ENCODE measurements at regions not wholly inside any gene's neighbourhood (a gene's known extent, or its start where the extent isn't known, plus 50 kb on each side); places are given as distances from the start of the nearest gene placed in this dataset.
"Not testable (repeated sequence)": the region's sequence is repeated elsewhere in the genome, so short reads cannot be mapped to it uniquely, and the experiment has no call there.

DNA sequence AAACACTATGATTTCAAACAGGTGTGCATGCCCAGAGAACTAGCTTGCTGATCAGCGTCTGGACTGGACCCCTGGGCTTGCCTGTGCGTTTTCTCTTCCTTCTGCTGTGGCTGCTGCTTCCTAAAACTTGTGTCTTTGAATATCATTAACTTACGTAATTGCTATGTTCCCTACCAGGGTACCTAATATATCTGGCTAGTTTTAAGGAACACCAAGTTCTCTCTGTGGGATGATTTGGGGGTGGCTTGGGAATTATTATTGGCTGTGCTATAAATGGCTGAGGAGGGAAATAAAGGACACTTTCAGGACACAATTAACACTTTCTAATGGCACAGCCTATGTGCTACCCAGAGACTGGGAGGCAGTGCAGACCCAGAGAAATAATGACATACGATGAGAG lies 606.0 kb upstream of the RBFOX1 start:
- in situ Hi-C loops (cut with MboI; ENCODE audit: low sequenced_read_pairs, unreplicated experiment) = no loop called here
- TF ChIP-seq, protein P1, sequence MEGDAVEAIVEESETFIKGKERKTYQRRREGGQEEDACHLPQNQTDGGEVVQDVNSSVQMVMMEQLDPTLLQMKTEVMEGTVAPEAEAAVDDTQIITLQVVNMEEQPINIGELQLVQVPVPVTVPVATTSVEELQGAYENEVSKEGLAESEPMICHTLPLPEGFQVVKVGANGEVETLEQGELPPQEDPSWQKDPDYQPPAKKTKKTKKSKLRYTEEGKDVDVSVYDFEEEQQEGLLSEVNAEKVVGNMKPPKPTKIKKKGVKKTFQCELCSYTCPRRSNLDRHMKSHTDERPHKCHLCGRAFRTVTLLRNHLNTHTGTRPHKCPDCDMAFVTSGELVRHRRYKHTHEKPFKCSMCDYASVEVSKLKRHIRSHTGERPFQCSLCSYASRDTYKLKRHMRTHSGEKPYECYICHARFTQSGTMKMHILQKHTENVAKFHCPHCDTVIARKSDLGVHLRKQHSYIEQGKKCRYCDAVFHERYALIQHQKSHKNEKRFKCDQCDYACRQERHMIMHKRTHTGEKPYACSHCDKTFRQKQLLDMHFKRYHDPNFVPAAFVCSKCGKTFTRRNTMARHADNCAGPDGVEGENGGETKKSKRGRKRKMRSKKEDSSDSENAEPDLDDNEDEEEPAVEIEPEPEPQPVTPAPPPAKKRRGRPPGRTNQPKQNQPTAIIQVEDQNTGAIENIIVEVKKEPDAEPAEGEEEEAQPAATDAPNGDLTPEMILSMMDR (IDR thresholded peaks at IDR 0.05; ENCODE audit: borderline replicate concordance, control extremely low read depth, extremely low read depth, insufficient read depth, missing control alignments) = no peak
- DNase-seq (ENCODE audit: low spot score) = no peak

DNA sequence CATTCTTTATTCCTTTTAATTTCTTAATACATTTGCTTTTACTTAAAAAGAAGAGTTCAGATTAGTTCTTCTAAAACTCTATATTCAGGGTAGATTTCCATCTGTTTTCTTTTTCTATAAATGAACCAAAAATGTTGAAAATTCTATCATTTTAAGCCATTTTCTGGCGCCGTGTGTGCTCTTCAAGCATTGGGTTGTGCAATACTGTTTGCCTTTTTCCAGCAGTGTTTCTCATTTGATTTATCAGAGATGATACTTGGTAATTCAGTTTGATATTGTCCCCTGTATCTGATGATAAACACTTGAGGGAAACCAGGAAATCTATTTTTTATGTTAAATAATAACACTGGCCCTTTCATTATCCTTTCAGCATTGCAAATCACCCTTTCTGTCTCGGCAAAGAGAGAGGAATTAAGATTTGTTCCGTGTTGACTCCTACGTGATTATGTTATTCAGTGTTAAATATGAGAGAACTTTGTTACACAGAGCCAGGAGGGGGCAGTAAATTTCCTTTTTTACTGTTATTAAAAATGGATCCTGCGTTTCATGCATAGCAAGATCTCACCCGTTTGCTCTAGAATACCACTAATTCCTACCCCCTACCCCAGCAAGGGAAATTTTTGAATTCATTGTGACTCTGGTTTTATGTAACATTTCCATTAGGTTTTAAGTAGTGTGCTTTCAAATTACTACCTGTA lies 606.9 kb upstream of the RBFOX1 start:
- in situ Hi-C loops (cut with MboI; ENCODE audit: low sequenced_read_pairs, unreplicated experiment) = no loop called here
- TF ChIP-seq, protein P1 (IDR thresholded peaks at IDR 0.05; ENCODE audit: borderline replicate concordance, control extremely low read depth, extremely low read depth, insufficient read depth, missing control alignments) = no peak
- DNase-seq (ENCODE audit: low spot score) = no peak

DNA sequence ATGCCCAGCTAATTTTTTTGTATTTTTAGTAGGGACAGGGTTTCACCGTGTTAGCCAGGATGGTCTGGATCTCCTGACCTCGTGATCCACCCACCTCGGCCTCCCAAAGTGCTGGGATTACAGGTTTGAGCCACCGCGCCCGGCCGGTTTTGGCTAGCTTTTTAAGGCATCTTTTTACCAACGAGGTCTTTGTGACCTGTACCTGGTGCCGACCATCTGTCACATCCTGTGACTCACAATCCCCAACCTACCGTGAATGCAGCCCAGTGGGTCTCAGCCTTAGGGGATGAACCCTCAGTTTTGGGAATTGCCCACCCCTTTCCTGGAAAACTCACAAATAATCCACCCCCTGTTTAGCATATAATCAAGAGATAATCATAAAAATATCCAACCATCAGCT lies 607.4 kb upstream of the RBFOX1 start:
- in situ Hi-C loops (cut with MboI; ENCODE audit: low sequenced_read_pairs, unreplicated experiment); DNase-seq (ENCODE audit: low spot score): not testable (repeated sequence)

DNA sequence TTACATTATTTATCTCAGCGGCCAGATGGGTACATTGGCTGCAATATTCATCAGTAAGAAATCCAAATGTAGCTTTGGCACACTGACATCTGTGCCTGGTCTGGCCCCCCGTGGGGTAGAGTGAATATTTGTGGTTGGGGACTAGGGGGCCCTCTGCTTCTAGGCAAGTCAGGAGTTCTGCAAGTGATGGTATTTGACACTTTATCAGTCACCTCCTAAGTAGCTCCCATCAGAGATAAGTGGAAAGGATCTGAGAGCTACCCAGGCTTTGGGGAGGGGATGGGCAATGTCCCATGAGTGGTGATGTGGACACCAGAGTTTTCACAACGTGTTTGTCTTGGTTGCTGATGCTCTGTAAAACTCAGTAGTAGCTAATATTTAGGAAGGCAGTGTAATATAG lies 609.9 kb upstream of the RBFOX1 start:
- DNase-seq (ENCODE audit: low spot score) = no peak
- in situ Hi-C loops (cut with MboI; ENCODE audit: low sequenced_read_pairs, unreplicated experiment) = no loop called here
- TF ChIP-seq, protein P1 (IDR thresholded peaks at IDR 0.05; ENCODE audit: borderline replicate concordance, control extremely low read depth, extremely low read depth, insufficient read depth, missing control alignments) = no peak

DNA sequence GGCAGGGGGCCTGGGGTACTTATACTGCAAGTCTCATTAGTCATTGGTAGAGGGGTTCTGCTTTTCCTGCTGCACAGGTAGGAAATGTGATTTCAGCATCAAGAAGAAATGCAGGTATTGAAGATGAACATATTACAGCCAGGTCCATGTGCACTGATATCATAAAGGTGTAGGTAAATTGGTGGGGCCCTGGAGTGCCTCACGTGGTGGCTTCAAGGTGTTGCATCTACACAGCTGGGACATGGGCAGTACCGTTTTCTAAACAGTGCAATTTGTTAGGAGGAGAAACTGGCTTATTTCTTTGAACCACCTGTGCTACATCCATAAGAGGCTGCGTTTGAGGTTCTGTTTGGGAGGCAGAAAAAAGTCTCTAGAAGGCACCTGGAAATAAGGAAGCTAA lies 618.1 kb upstream of the RBFOX1 start:
- TF ChIP-seq, protein P1 (IDR thresholded peaks at IDR 0.05; ENCODE audit: borderline replicate concordance, control extremely low read depth, extremely low read depth, insufficient read depth, missing control alignments) = no peak
- in situ Hi-C loops (cut with MboI; ENCODE audit: low sequenced_read_pairs, unreplicated experiment) = no loop called here
- DNase-seq (ENCODE audit: low spot score) = no peak

DNA sequence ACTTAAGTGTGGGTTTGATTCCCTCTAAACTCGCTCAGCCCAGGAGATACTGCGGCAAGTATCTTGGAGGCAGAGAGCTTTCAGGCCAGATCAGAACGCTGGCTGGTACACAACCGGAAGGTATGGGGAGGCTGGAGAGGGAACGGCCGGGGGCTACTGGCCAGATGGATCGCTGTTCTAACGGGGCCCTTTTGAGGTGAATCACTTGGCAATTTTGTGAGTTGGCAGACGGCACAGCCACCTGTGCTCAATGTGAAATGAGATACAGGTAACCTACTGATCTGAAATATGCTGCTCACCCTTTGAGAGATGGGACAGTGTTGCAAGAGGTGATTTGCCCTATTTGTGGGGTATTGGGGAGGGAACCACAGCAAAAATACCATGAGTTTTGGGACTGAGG lies 622.9 kb upstream of the RBFOX1 start:
- in situ Hi-C loops (cut with MboI; ENCODE audit: low sequenced_read_pairs, unreplicated experiment) = no loop called here
- no peak for DNase-seq (ENCODE audit: low spot score)
- TF ChIP-seq, protein P1 (IDR thresholded peaks at IDR 0.05; ENCODE audit: borderline replicate concordance, control extremely low read depth, extremely low read depth, insufficient read depth, missing control alignments) = no peak

DNA sequence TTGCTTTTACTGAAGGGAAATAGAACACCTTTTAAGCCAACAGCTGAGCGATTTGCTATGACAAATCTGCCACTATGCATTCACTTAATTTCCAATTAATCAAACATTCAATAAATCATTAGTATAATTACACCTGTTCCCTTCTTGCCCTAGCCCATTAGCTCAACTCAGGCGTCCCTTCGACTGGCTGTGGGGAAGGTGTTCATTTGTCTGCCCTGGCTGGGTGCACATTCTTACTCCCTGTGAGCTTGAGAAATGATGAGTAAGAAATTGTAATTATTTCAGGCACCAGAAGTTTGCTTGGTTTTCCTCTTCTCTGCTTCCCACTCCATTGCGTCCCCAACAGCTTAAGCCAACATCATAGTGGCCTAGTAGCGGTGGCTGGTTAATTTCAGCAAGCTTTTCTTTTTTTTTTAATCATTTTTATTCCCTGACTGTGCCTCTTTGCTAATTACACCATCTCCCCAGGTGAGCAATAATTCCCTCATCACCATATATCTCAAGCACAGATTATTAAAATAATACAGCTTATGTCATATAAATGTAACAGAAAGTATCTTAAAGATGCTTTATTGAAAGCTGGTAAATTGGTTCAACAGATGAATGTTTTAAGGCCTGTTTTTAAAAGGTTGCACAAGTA lies 623.9 kb upstream of the RBFOX1 start:
- TF ChIP-seq, protein P1 (IDR thresholded peaks at IDR 0.05; ENCODE audit: borderline replicate concordance, control extremely low read depth, extremely low read depth, insufficient read depth, missing control alignments) = no peak
- no peak for DNase-seq (ENCODE audit: low spot score)
- in situ Hi-C loops (cut with MboI; ENCODE audit: low sequenced_read_pairs, unreplicated experiment) = no loop called here

All from GM13976 (cell line).